Stimulated activated CD8-positive, alpha-beta memory T cell treated with anti-CD3 and anti-CD28 coated beads, Interleukin-4, amount 100 ng/mL, for 24 hours (primary cell): ENCODE measurements at regions not wholly inside any gene's neighbourhood (a gene's known extent, or its start where the extent isn't known, plus 50 kb on each side); places are given as distances from the start of the nearest gene placed in this dataset.
"Not testable (repeated sequence)": the region's sequence is repeated elsewhere in the genome, so short reads cannot be mapped to it uniquely, and the experiment has no call there.

Experiments used
- DNase-seq: peaks from one replicate; pipeline ENCODE4 v3.0.0-alpha.2; 2020; ENCODE audit warnings: low read depth

DNA sequence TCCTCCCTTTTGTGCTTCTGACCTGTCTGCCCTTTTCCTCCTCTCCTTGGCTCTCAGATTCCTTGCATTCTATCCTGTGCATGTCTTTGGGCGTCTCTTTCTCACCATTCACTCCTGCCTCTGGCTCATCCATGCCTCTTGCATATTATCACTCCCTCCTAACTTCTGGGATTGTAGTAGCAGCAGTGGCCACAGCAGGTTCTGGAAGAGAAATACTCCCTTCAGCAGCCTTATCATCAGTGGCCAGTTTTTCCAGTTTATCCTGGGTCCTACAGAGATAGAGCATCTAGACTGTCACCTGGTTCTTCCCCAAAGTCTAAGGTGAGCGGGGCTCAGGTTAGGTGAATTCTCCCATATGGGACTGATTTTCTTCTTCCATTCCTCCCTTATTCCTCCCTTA lies 354.0 kb upstream of the CCL2 start:
- no peak for DNase-seq

GRCh38 chr17:33902901-33903449 lies 352.1 kb upstream of the CCL2 start:
- DNase-seq = no peak

- no peak for DNase-seq
These were observed 350.6 kb upstream of the CCL2 start for GRCh38 chr17:33904476-33904875.

DNA sequence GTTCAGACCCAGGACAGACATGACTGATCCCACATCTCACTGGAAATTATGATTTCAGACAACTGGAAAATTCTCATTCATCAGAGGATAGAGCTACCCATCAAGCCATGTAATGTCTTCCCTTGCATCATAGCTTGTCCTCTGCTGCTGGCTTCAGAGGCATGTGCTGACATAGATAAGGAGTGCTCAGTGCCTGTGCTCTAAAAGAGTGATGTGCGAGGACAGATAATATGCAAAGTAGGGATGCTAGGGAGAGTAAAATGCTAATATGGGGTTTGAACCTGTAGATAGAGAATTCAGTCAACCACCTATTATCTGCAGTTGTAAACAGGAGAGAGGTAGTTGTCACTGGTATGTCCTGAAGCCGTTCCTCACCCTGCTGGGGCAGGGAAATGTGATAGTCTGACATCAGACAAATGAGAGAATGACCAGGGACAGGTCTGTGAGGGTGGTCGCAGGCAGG lies 349.7 kb upstream of the CCL2 start:
- DNase-seq = no peak

DNA sequence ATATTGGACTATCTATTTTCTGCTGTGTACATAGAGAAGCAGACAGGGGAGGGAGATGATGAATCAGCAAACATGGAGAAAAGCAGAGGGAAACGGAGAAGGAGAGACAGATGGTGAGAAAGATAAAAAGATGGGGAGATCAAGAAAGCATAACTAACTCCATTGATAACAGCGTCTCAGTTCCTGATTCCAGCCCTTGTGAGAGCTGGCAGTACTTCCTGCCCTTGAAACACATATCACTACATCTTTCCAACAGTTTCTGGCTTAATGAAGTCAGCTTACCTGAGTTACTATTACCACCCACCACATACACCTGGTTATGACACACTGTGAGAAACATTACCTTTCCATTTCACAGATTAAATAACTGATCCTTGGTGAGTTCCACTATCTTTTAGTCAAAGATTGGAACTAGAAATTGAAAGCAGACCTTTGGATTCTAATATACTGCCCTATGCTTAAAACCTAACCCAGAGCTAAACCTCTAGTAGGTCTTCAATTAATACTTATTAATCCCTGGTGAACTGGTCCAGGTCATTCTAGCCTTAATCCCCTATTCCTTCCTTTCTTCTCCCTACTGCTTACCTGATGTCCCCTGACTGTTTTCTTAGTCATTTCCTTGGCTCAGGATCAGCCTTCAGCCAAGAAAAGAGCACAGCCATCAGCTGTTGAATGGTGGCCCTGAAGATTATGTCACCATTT lies 346.6 kb upstream of the CCL2 start:
- no peak for DNase-seq

- DNase-seq = no peak
These were observed 344.8 kb upstream of the CCL2 start for GRCh38 chr17:33910200-33910857.

- no peak for DNase-seq
These were observed 341.0 kb upstream of the CCL2 start for GRCh38 chr17:33914125-33914524.

DNA sequence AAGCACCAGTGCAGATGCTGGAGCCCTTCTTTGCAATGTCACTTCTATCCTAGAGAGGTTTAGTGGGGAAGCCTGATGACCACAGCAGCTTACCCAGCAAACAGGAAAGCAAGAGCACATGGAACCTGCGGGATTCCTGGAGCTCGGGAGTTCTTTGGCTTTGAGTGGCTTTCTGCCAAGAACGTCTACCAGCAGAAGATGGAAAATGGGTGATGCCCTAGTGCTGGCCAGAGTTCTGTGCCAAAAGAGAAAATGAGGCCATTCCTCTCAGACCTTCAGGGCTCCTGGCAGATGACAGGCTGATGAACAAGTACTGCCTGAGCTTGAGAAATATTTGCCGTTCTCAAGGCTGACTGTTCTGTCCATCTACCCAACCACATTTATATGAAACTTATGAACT lies 332.1 kb upstream of the CCL2 start:
- no peak for DNase-seq

- DNase-seq = no peak
These were observed 331.0 kb upstream of the CCL2 start for GRCh38 chr17:33924104-33924503.

DNA sequence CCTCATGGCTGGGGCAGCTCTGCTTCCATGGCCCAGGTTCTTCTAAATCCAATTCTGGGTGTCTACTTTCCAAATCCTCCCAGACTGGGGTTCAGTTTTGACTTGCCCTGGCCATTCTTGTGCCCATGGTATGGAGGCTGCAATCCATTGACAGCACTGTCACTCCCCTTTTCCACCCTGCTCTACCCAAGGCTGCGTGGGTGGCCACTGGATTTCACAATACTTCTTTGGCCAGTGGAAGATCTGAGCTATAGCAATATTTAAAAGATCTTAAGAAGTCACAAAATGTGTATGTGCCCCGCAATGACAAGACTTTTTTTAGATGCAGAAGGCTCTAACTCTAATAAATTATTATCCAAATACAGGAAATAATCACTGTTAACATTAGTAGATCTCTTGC lies 329.4 kb upstream of the CCL2 start:
- no peak for DNase-seq

DNA sequence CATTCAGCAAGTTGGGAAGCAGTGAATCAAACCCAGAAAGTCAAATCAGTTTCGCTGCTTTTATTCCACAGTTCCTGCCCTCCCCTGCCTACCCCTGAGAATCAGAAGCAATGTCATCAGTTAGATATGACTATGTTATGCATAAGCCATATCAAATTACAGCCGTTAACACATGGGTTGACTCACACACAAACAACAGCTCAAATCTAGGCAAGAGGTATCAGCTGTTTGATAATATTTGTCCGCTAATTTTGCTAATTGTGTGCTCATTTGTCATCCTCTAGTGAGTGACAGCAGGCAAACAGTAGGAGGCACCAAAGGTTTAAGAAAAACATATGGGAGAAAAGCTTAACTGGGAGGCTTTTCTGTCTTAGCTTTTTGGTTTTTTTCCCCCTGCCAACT lies 327.4 kb upstream of the CCL2 start:
- no peak for DNase-seq

DNA sequence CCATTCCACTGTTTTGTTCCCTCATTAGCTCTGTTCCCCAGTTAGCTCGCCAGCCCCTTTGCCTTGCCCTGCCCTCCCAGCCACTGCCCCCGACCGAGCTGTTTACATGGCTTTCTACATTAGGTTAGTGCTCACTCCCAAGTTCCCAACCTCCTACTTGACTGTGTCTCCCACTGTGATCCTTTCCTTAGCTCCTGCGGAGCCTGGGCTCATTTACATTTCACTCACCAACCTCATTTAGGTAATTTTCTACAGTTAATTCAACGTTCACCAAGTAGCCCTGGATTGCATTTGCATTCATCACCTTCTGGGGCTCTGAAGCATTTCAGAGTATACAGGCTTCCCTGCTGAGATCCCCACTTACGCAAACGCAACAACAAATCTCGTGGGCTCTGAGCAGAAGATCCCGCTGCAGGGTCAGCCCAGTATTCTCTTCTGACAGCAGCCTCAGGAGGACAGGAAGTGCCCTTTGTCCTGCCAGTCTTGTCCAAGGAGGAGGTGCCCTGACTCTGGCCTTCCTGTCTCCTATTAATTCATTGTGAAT lies 325.8 kb upstream of the CCL2 start:
- DNase-seq = no peak

GRCh38 chr17:33931148-33931814 lies 323.8 kb upstream of the CCL2 start:
- DNase-seq = not testable (repeated sequence)

GRCh38 chr17:33932996-33933395 lies 322.1 kb upstream of the CCL2 start:
- DNase-seq = no peak

DNA sequence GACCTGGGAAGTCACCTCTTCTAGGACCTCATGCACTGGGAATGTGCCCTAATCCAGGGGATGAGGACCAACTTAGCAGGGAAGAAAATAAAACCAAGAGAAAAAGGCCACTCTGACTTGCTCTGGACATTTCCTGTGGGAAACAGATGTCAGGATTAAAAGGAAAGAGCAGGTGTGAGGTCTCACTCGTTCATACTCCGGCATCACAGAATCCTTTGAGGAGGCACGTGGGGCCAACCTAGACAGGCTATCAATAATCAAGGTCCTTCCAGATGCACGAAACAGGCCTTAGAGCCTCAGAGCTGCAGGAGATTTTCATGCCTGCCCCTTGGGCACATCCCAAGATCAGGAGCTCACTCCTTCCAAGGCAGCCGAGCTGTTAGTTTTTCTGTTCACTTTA lies 321.5 kb upstream of the CCL2 start:
- DNase-seq = no peak

DNA sequence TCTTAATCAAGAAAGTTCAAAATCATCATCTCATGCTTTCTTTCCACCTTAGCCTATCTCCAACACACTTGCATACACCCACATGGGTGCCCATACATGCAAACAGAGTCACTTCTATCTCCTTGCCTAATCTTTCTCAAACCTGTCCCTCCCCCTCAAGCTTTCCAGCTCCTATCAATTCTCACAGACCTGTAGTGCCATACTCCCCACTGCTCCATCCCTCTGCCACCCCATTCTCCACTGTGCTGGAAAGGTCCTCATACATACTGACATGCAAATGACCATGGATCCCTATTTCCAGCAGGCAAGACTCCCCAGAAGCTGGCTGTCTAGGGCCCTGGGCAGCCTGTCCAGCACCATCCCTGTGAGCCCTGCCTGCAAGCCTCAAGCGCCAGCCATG lies 320.4 kb upstream of the CCL2 start:
- DNase-seq = no peak

- no peak for DNase-seq
These were observed 319.3 kb upstream of the CCL2 start for GRCh38 chr17:33935822-33936221.

- DNase-seq = no peak
These were observed 318.3 kb upstream of the CCL2 start for GRCh38 chr17:33936764-33937163.

DNA sequence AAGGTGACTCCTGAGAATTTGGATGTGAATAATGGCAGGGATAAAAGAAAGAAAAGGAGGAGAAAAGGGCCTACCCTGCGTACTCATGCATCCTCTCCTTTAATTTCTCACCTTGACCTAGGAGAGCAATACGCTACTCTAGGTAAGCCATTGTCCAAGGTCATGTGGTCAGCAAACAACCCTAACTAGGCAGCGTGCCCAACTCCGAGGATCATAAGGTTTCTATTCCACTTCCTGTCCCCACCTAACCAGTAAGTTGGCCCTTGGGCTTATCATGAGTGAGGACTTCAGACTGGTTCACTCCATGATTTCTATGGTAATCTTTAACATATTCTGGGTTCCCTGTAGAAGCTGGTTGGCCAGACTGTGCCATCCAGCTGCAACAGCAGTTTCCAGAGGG lies 315.1 kb upstream of the CCL2 start:
- no peak for DNase-seq

DNA sequence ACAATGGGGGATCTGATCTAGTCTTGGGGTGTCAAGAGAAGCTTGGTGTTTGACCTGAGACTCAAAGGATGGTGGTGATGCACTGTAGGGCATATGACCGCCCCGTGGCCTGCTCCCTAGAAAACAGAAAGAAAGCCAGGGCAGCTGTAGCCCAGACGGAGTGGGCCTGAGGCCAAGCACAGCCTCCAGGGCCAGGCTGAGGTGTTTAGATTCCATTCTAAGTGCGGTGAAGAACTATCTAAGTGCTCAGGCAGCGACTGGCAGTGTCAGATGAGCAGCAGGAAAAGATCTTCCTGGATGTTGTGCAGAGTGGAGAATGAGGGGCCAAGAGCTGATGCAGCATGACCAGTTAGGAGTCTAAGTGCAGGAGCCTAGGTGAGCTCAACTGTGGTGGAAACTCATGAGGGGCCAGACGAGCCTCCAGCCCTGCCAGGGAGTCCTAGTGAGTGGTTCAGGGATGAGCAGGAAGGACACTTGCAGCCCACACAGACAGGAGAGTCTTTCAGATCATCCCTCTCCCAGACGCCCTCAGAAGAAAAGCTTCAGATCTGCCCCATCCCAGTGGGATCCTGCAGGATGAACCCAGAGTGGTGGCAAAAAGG lies 314.2 kb upstream of the CCL2 start:
- no peak for DNase-seq

- DNase-seq = no peak
These were observed 313.3 kb upstream of the CCL2 start for GRCh38 chr17:33941744-33942143.

- no peak for DNase-seq
These were observed 312.7 kb upstream of the CCL2 start for GRCh38 chr17:33942414-33942813.
